SH-SY5Y (cell line): ENCODE measurements at regions not wholly inside any gene's neighbourhood (a gene's known extent, or its start where the extent isn't known, plus 50 kb on each side); places are given as distances from the start of the nearest gene placed in this dataset.

ENCODE experiments used
- GATA2 ChIP-seq: IDR thresholded peaks from 2 replicates; pipeline ENCODE4 v1.6.1; 2011; ENCODE audit warnings: mild to moderate bottlenecking, low read depth, low read length
- GATA3 ChIP-seq: IDR thresholded peaks from 2 replicates; pipeline ENCODE4 v1.6.1; 2011; ENCODE audit warnings: low read depth, mild to moderate bottlenecking, low read length, moderate library complexity

- TF ChIP-seq GATA2 (no peak), GATA3 (no peak)
These were observed 614.0 kb downstream of the USP25 start for GRCh38 chr21:16343776-16344175.
